Mucosa of stomach (tissue), 1 donor: ENCODE measurements at regions not wholly inside any gene's neighbourhood (a gene's known extent, or its start where the extent isn't known, plus 50 kb on each side); places are given as distances from the start of the nearest gene placed in this dataset.

ENCODE experiments used
- H3K27me3 ChIP-seq: one replicate; pipeline ENCODE4 v1.7.0; 2013; ENCODE audit warnings: mild to moderate bottlenecking, low read length; ENCODE audit not compliant: control insufficient read depth, insufficient read depth
- H3K36me3 ChIP-seq: one replicate; pipeline ENCODE4 v1.7.0; 2013; ENCODE audit warnings: low read length; ENCODE audit not compliant: control insufficient read depth, insufficient read depth
- H3K4me1 ChIP-seq: one replicate; pipeline ENCODE4 v1.7.0; 2013; ENCODE audit warnings: mild to moderate bottlenecking, low read length; ENCODE audit not compliant: control insufficient read depth, insufficient read depth
- H3K4me3 ChIP-seq: one replicate; pipeline ENCODE4 v1.7.0; 2013; ENCODE audit warnings: low read length
- H3K9ac ChIP-seq: one replicate; pipeline ENCODE4 v1.7.0; 2013; ENCODE audit warnings: mild to moderate bottlenecking, low read length, moderate library complexity
- H3K9me3 ChIP-seq: one replicate; pipeline ENCODE4 v1.7.0; 2013; ENCODE audit warnings: mild to moderate bottlenecking, low read length, moderate library complexity; ENCODE audit not compliant: control insufficient read depth
- donor health status: Pancreatic carcinoma.

- Histone ChIP-seq H3K4me3 (no peak overlapping the region), H3K27me3 (no peaks in the 10 kb centered on the region), H3K4me1 (no peaks in the 10 kb centered on the region), H3K9me3 (no peaks in the 10 kb centered on the region), H3K9ac (no peak overlapping the region), H3K36me3 (no peaks in the 10 kb centered on the region)
Observed at GRCh38 chr4:78675325-78675724, 100.8 kb upstream of the BMP2K start.

- no peaks in the 10 kb centered on the region for H3K4me1 ChIP-seq
- no peaks in the 10 kb centered on the region for H3K36me3 ChIP-seq
- H3K27me3 ChIP-seq = no peaks in the 10 kb centered on the region
- H3K9me3 ChIP-seq = no peaks in the 10 kb centered on the region
- no peak overlapping the region for H3K9ac ChIP-seq
- H3K4me3 ChIP-seq = no peak overlapping the region
Observed at GRCh38 chr4:78682070-78682469, 94.1 kb upstream of the BMP2K start.

- Histone ChIP-seq H3K4me3 (no peak overlapping the region), H3K4me1 (no peaks in the 10 kb centered on the region), H3K27me3 (no peaks in the 10 kb centered on the region), H3K9ac (no peak overlapping the region), H3K36me3 (no peaks in the 10 kb centered on the region), H3K9me3 (no peaks in the 10 kb centered on the region)
Observed at GRCh38 chr4:78683352-78683751, 92.8 kb upstream of the BMP2K start.

GRCh38 chr4:78684325-78685079, 91.6 kb upstream of the BMP2K start:
- H3K9me3 ChIP-seq = no peaks in the 10 kb centered on the region
- no peak overlapping the region for H3K4me3 ChIP-seq
- no peaks in the 10 kb centered on the region for H3K27me3 ChIP-seq

GRCh38 chr4:78687818-78688217, 88.3 kb upstream of the BMP2K start:
- H3K36me3 ChIP-seq = no peaks in the 10 kb centered on the region
- H3K9ac ChIP-seq = no peak overlapping the region
- no peaks in the 10 kb centered on the region for H3K27me3 ChIP-seq
- no peaks in the 10 kb centered on the region for H3K9me3 ChIP-seq
- H3K4me1 ChIP-seq = no peaks in the 10 kb centered on the region
- no peak overlapping the region for H3K4me3 ChIP-seq

More at GRCh38 chr4:78684325-78685079, 91.6 kb upstream of the BMP2K start:
- H3K9ac ChIP-seq = no peak overlapping the region
- no peaks in the 10 kb centered on the region for H3K36me3 ChIP-seq
- H3K4me1 ChIP-seq = no peaks in the 10 kb centered on the region

- Histone ChIP-seq H3K4me1 (no peaks in the 10 kb centered on the region), H3K27me3 (no peaks in the 10 kb centered on the region), H3K4me3 (no peak overlapping the region), H3K9ac (no peak overlapping the region), H3K36me3 (no peaks in the 10 kb centered on the region), H3K9me3 (no peaks in the 10 kb centered on the region)
Observed at GRCh38 chr4:78688366-78688765, 87.8 kb upstream of the BMP2K start.

GRCh38 chr4:78689261-78689660, 86.9 kb upstream of the BMP2K start:
- Histone ChIP-seq H3K4me3 (no peak overlapping the region), H3K27me3 (no peaks in the 10 kb centered on the region), H3K9me3 (no peaks in the 10 kb centered on the region), H3K4me1 (no peaks in the 10 kb centered on the region), H3K36me3 (no peaks in the 10 kb centered on the region), H3K9ac (no peak overlapping the region)

GRCh38 chr4:78689700-78690323, 86.3 kb upstream of the BMP2K start:
- H3K9me3 ChIP-seq = no peaks in the 10 kb centered on the region
- no peak overlapping the region for H3K9ac ChIP-seq
- no peaks in the 10 kb centered on the region for H3K4me1 ChIP-seq
- no peaks in the 10 kb centered on the region for H3K27me3 ChIP-seq
- no peaks in the 10 kb centered on the region for H3K36me3 ChIP-seq
- no peak overlapping the region for H3K4me3 ChIP-seq

GRCh38 chr4:78691334-78691754, 84.8 kb upstream of the BMP2K start:
- Histone ChIP-seq H3K4me3 (no peak overlapping the region), H3K9ac (no peak overlapping the region), H3K36me3 (no peaks in the 10 kb centered on the region), H3K9me3 (no peaks in the 10 kb centered on the region), H3K4me1 (no peaks in the 10 kb centered on the region), H3K27me3 (no peaks in the 10 kb centered on the region)

GRCh38 chr4:78691971-78692821, 84.0 kb upstream of the BMP2K start:
- Histone ChIP-seq H3K36me3 (no peaks in the 10 kb centered on the region), H3K27me3 (no peaks in the 10 kb centered on the region), H3K4me3 (no peak overlapping the region), H3K4me1 (no peaks in the 10 kb centered on the region), H3K9ac (no peak overlapping the region), H3K9me3 (no peaks in the 10 kb centered on the region)

- Histone ChIP-seq H3K36me3 (no peaks in the 10 kb centered on the region), H3K4me3 (no peak overlapping the region), H3K9me3 (no peaks in the 10 kb centered on the region), H3K4me1 (no peaks in the 10 kb centered on the region), H3K9ac (no peak overlapping the region), H3K27me3 (no peaks in the 10 kb centered on the region)
Observed at GRCh38 chr4:78692822-78693170, 83.4 kb upstream of the BMP2K start.
